Ishikawa (cell line): ENCODE measurements at regions not wholly inside any gene's neighbourhood (a gene's known extent, or its start where the extent isn't known, plus 50 kb on each side); places are given as distances from the start of the nearest gene placed in this dataset.

Source experiments
- CEBPB ChIP-seq: IDR thresholded peaks from 2 replicates; pipeline ENCODE4 v1.6.1; 2012
- EP300 ChIP-seq: IDR thresholded peaks from 2 replicates; pipeline ENCODE4 v1.6.1; 2012; ENCODE audit warnings: borderline replicate concordance
- FOXM1 ChIP-seq: IDR thresholded peaks from 2 replicates; pipeline ENCODE4 v1.6.1; 2012; ENCODE audit warnings: low read depth, borderline replicate concordance
- MAX ChIP-seq: IDR thresholded peaks from 2 replicates; pipeline ENCODE4 v1.6.1; 2012
- RAD21 ChIP-seq: IDR thresholded peaks from 2 replicates; pipeline ENCODE4 v1.6.1; 2012; ENCODE audit warnings: low read depth
- TF ChIP-seq, protein P1 (sequence below): IDR thresholded peaks from 2 replicates; pipeline ENCODE4 v1.6.1; 2012; ENCODE audit warnings: low read depth, mild to moderate bottlenecking

DNA sequence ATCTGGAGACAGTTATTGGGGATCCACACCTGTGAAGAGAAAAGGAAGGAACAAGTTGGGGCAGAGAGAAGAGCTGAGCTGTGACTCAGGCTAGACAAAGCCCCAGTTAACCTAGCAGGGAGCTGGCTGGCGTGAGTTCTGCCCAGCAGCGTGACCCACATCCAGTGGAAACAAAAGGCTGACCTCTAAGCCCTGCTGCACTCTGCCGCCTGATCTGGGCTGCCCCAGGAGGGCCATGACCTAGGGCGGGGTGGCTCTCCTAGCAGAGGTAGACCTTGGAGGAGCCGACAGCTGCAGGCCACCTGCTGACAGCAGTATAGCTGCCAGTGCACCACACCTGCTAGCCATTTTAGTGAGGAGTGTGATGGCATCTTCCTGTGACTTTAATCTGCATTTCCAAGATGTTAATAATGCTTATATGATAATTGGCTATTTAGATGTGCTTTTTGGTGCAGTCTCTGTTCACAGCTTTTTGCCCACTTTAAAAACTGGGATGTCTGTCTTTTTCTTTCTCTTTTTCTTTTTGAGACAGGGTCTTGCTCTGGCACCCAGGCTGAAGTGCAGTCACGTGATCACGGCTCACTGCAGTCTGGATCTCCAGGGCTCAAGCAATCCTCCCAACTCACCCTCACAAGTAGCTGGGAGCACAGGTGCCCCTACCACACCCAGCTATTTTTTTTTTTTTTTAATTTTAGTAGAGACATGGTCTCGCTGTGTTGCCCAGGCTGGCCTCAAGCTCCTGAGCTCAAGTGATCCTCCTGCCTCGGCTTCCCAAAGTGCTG lies 78.1 kb downstream of the LSM3 start:
- no peak for TF ChIP-seq MAX
- peak; percentile 21; the same call in 1 of the 2 replicates for TF ChIP-seq RAD21
- TF ChIP-seq CEBPB, result no peak
- TF ChIP-seq, protein P1, sequence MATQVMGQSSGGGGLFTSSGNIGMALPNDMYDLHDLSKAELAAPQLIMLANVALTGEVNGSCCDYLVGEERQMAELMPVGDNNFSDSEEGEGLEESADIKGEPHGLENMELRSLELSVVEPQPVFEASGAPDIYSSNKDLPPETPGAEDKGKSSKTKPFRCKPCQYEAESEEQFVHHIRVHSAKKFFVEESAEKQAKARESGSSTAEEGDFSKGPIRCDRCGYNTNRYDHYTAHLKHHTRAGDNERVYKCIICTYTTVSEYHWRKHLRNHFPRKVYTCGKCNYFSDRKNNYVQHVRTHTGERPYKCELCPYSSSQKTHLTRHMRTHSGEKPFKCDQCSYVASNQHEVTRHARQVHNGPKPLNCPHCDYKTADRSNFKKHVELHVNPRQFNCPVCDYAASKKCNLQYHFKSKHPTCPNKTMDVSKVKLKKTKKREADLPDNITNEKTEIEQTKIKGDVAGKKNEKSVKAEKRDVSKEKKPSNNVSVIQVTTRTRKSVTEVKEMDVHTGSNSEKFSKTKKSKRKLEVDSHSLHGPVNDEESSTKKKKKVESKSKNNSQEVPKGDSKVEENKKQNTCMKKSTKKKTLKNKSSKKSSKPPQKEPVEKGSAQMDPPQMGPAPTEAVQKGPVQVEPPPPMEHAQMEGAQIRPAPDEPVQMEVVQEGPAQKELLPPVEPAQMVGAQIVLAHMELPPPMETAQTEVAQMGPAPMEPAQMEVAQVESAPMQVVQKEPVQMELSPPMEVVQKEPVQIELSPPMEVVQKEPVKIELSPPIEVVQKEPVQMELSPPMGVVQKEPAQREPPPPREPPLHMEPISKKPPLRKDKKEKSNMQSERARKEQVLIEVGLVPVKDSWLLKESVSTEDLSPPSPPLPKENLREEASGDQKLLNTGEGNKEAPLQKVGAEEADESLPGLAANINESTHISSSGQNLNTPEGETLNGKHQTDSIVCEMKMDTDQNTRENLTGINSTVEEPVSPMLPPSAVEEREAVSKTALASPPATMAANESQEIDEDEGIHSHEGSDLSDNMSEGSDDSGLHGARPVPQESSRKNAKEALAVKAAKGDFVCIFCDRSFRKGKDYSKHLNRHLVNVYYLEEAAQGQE, result no peak
- peak; percentile 62; the same call in 1 of the 2 replicates for TF ChIP-seq EP300
- TF ChIP-seq FOXM1, result no peak
